RWPE2 (cell line): ENCODE measurements at regions not wholly inside any gene's neighbourhood (a gene's known extent, or its start where the extent isn't known, plus 50 kb on each side); places are given as distances from the start of the nearest gene placed in this dataset.

Source experiments
- ATAC-seq: fragments of 200-7000 bp; cut with Tn5 transposase; 3 replicates; pipeline ENCODE4 v1.9.1; 2021; ENCODE audit warnings: low read depth
- DNase-seq: peaks from one replicate; pipeline ENCODE4 v3.0.0-alpha.2; 2020; ENCODE audit warnings: low spot score
- H3K27ac ChIP-seq: fragments of 450-650 bp; 2 replicates; pipeline ENCODE4 v1.5.1; 2017; ENCODE audit warnings: mild to moderate bottlenecking; ENCODE audit not compliant: poor library complexity, severe bottlenecking
- H3K27me3 ChIP-seq: fragments of 250-450 bp; sonication (Bioruptor Pico); 2 replicates; pipeline ENCODE4 v1.5.1; 2021; ENCODE audit warnings: mild to moderate bottlenecking, moderate library complexity; ENCODE audit not compliant: insufficient read depth, poor library complexity, severe bottlenecking
- H3K36me3 ChIP-seq: fragments of 250-450 bp; sonication (Bioruptor Pico); 2 replicates; pipeline ENCODE4 v1.5.1; 2020; ENCODE audit warnings: low read depth, mild to moderate bottlenecking, moderate library complexity
- H3K4me1 ChIP-seq: fragments of 250-450 bp; sonication (Bioruptor Pico); 2 replicates; pipeline ENCODE4 v1.5.1; 2021; ENCODE audit warnings: mild to moderate bottlenecking, moderate library complexity; ENCODE audit not compliant: insufficient read depth, poor library complexity, severe bottlenecking
- H3K4me3 ChIP-seq: fragments of 250-450 bp; sonication (Bioruptor Pico); 2 replicates; pipeline ENCODE4 v1.5.1; 2021; ENCODE audit warnings: mild to moderate bottlenecking, moderate library complexity; ENCODE audit not compliant: severe bottlenecking
- H3K9me3 ChIP-seq: fragments of 250-450 bp; sonication (Bioruptor Pico); 2 replicates; pipeline ENCODE4 v1.5.1; 2021; ENCODE audit warnings: mild to moderate bottlenecking, moderate library complexity; ENCODE audit not compliant: severe bottlenecking
- CTCF ChIP-seq: fragments of 450-650 bp; IDR thresholded peaks from one replicate; pipeline ENCODE4 v1.5.1; 2017; ENCODE audit warnings: mild to moderate bottlenecking, moderate library complexity; ENCODE audit not compliant: poor library complexity, severe bottlenecking

GRCh38 chr2:234594715-234595114 is 97.8 kb upstream of the ARL4C start:
- H3K9me3 ChIP-seq = no peaks in the 10 kb centered on the region
- H3K27ac ChIP-seq = no peak overlapping the region
- no peak for ATAC-seq
- H3K27me3 ChIP-seq = no peaks in the 10 kb centered on the region
- no peaks in the 10 kb centered on the region for H3K36me3 ChIP-seq
- TF ChIP-seq CTCF = no peak
- H3K4me1 ChIP-seq = no peaks in the 10 kb centered on the region
- no peak for DNase-seq
- H3K4me3 ChIP-seq = no peak overlapping the region

- DNase-seq = no peak
These were observed 96.8 kb upstream of the ARL4C start for GRCh38 chr2:234593636-234594035.

GRCh38 chr2:234592541-234592940 is 95.7 kb upstream of the ARL4C start:
- H3K4me3 ChIP-seq = no peak overlapping the region
- no peak for TF ChIP-seq CTCF
- no peaks in the 10 kb centered on the region for H3K4me1 ChIP-seq
- DNase-seq (no peak), ATAC-seq (no peak)
- no peak overlapping the region for H3K27ac ChIP-seq
- H3K9me3 ChIP-seq = no peaks in the 10 kb centered on the region
- no peaks in the 10 kb centered on the region for H3K36me3 ChIP-seq
- H3K27me3 ChIP-seq = no peaks in the 10 kb centered on the region

More at GRCh38 chr2:234593636-234594035, 96.8 kb upstream of the ARL4C start:
- H3K27ac ChIP-seq = no peak overlapping the region
- H3K9me3 ChIP-seq = no peaks in the 10 kb centered on the region
- ATAC-seq = no peak
- H3K4me3 ChIP-seq = no peak overlapping the region
- H3K4me1 ChIP-seq = no peaks in the 10 kb centered on the region
- no peaks in the 10 kb centered on the region for H3K27me3 ChIP-seq
- TF ChIP-seq CTCF = no peak
- H3K36me3 ChIP-seq = no peaks in the 10 kb centered on the region

GRCh38 chr2:234590076-234590475 is 93.2 kb upstream of the ARL4C start:
- Histone ChIP-seq H3K9me3 (no peaks in the 10 kb centered on the region), H3K27me3 (no peaks in the 10 kb centered on the region), H3K4me1 (no peaks in the 10 kb centered on the region), H3K36me3 (no peaks in the 10 kb centered on the region), H3K4me3 (no peak overlapping the region), H3K27ac (no peak overlapping the region)
- no peak for ATAC-seq
- no peak for DNase-seq
- TF ChIP-seq CTCF = no peak

- no peak for DNase-seq
- TF ChIP-seq CTCF = no peak
- H3K9me3 ChIP-seq = no peaks in the 10 kb centered on the region
These were observed 91.2 kb upstream of the ARL4C start for GRCh38 chr2:234588054-234588430.

More at GRCh38 chr2:234588054-234588430, 91.2 kb upstream of the ARL4C start:
- no peaks in the 10 kb centered on the region for H3K4me1 ChIP-seq
- no peaks in the 10 kb centered on the region for H3K27me3 ChIP-seq
- H3K36me3 ChIP-seq = no peaks in the 10 kb centered on the region
- no peak for ATAC-seq
- no peak overlapping the region for H3K27ac ChIP-seq
- H3K4me3 ChIP-seq = no peak overlapping the region
